K562 (cell line): ENCODE measurements at regions not wholly inside any gene's neighbourhood (a gene's known extent, or its start where the extent isn't known, plus 50 kb on each side); places are given as distances from the start of the nearest gene placed in this dataset.

Experiments used
- ATAC-seq: fragments of 200-7000 bp; cut with Tn5 transposase; 3 replicates; pipeline ENCODE4 v1.9.1; 2020; ENCODE audit warnings: moderate library complexity
- BruUV-seq: library from RNA; stranded (reverse); fragments of 400-500 nt; replicated peaks from 2 replicates; lab custom pipeline; 2021; lab: Mats Ljungman, UMichigan
- CTCF ChIA-PET: fragments of 300-600 bp; formaldehyde crosslinking; extraction: SDS; loops from one replicate; lab custom pipeline; 2021; ENCODE audit warnings: low intra/inter-chr PET ratio; lab: Yijun Ruan, JAX
- POLR2A ChIA-PET: fragments of 300-600, 350-650 bp; sonication (Branson Sonifier 250); formaldehyde crosslinking; extraction: SDS; loops from one replicate; lab custom pipeline; 2021; ENCODE audit warnings: antibody characterized with exemption, inconsistent platforms; lab: Yijun Ruan, JAX
- DNase-seq, 4 experiments: peaks; one replicate each; pipeline versions ENCODE4 v3.0.0 to v3.0.0-alpha.2; 2011 to 2018; ENCODE audit warnings: low spot score in 3 of 4, mixed read lengths in 3 of 4; ENCODE audit errors: extremely low read depth in 1 of 4
- FAIRE-seq: peaks from 2 replicates; lab custom pipeline; 2011; peaks lifted over from hg19 to GRCh38; lab: Jason Lieb, UNC
- H2AFZ ChIP-seq: 2 replicates; pipeline ENCODE4 v1.6.0; 2011; ENCODE audit warnings: low read depth, low read length, control low read depth, inconsistent platforms
- H3K27ac ChIP-seq: fragments of 200-600 bp; 3 replicates; pipeline ENCODE4 v1.8.0; 2011; ENCODE audit warnings: low read depth, mild to moderate bottlenecking, control low read depth, inconsistent platforms, low read length, moderate library complexity, mixed read lengths; ENCODE audit errors: extremely low read depth
- H3K27me3 ChIP-seq, 2 experiments: fragments of 300-600 bp in 1 of 2; 2 replicates in 1 of 2; 3 replicates in 1 of 2; pipeline versions ENCODE4 v1.6.0 to v1.8.0; 2011; ENCODE audit warnings: inconsistent platforms in 2 of 2, low read length in 2 of 2, mild to moderate bottlenecking in 1 of 2, mixed read lengths in 1 of 2, moderate library complexity in 1 of 2; ENCODE audit not compliant: control insufficient read depth in 2 of 2, insufficient read depth in 2 of 2
- H3K36me3 ChIP-seq: fragments of 300-600 bp; 3 replicates; pipeline ENCODE4 v1.8.0; 2011; ENCODE audit warnings: mild to moderate bottlenecking, low read length, inconsistent platforms; ENCODE audit not compliant: control insufficient read depth, insufficient read depth
- H3K4me1 ChIP-seq, 2 experiments: fragments of 200-600 bp in 1 of 2; replicated peaks in 1 of 2; 2 replicates in 1 of 2; 3 replicates in 1 of 2; pipeline versions ENCODE4 v1.5.1 to v1.8.0; 2011; ENCODE audit warnings: inconsistent platforms in 2 of 2, low read length in 2 of 2, mild to moderate bottlenecking in 1 of 2, mixed read lengths in 1 of 2, moderate library complexity in 1 of 2; ENCODE audit not compliant: control insufficient read depth in 2 of 2, insufficient read depth in 2 of 2
- H3K4me2 ChIP-seq: 2 replicates; pipeline ENCODE4 v1.6.1; 2011; ENCODE audit warnings: low read length, control low read depth, inconsistent platforms, mixed read lengths; ENCODE audit not compliant: insufficient read depth
- H3K4me3 ChIP-seq: fragments of 200-600 bp; sonication (generic), shearing (Covaris generic); 2 replicates; pipeline ENCODE4 v1.5.1; 2016; ENCODE audit warnings: control low read depth, inconsistent platforms
- H3K79me2 ChIP-seq: fragments of 200-600 bp; 3 replicates; pipeline ENCODE4 v1.8.0; 2011; ENCODE audit warnings: low read length, inconsistent platforms; ENCODE audit not compliant: control insufficient read depth, insufficient read depth
- H3K9ac ChIP-seq, 2 experiments: 2 replicates each; pipeline versions ENCODE4 v1.6.0 to v1.6.1; 2011; ENCODE audit warnings: low read depth in 2 of 2, low read length in 2 of 2, control low read depth in 1 of 2, inconsistent platforms in 1 of 2, mild to moderate bottlenecking in 1 of 2, mixed read lengths in 1 of 2; ENCODE audit not compliant: insufficient read depth in 1 of 2
- H3K9me1 ChIP-seq: one replicate; pipeline ENCODE4 v1.6.0; 2011; ENCODE audit warnings: inconsistent platforms, mild to moderate bottlenecking, low read length, moderate library complexity; ENCODE audit not compliant: control insufficient read depth, insufficient read depth
- H3K9me3 ChIP-seq: replicated peaks from 2 replicates; pipeline ENCODE4 v1.5.1; 2011; ENCODE audit warnings: low read depth, low read length, inconsistent platforms; ENCODE audit not compliant: control insufficient read depth, insufficient read depth
- H4K20me1 ChIP-seq: replicated peaks from 2 replicates; pipeline ENCODE4 v1.6.1; 2011; ENCODE audit warnings: low read length, inconsistent platforms, mixed read lengths; ENCODE audit not compliant: control insufficient read depth, insufficient read depth
- CTCF ChIP-seq, 3 experiments: IDR thresholded peaks in 2 of 3; conservative IDR thresholded peaks in 1 of 3; 2 replicates each; pipeline ENCODE4 v1.5.1; 2011 to 2012; ENCODE audit warnings: low read length in 3 of 3, mild to moderate bottlenecking in 3 of 3, control low read depth in 2 of 3, improper control_type of control experiment in 1 of 3, inconsistent platforms in 1 of 3, low read depth in 1 of 3, mixed read lengths in 1 of 3, moderate library complexity in 1 of 3; ENCODE audit not compliant: insufficient read depth in 2 of 3
- FOXJ3 ChIP-seq: sonication (generic); formaldehyde crosslinking; IDR thresholded peaks from 2 replicates; pipeline ENCODE4 v1.4.0; 2020; ENCODE audit warnings: mild to moderate bottlenecking, missing genetic modification reagents
- GATA2 ChIP-seq: sonication (generic); formaldehyde crosslinking; IDR thresholded peaks from 2 replicates; pipeline ENCODE4 v1.4.0; 2020; ENCODE audit warnings: mild to moderate bottlenecking, missing genetic modification reagents
- HMG20B ChIP-seq: fragments of 250-450 bp; sonication (Bioruptor Pico); IDR thresholded peaks from 2 replicates; pipeline ENCODE4 v1.5.0; 2021; ENCODE audit warnings: mild to moderate bottlenecking
- HMGN3 ChIP-seq: IDR thresholded peaks from 2 replicates; pipeline ENCODE4 v1.6.1; 2011; ENCODE audit warnings: borderline replicate concordance, low read depth, mild to moderate bottlenecking, mixed read lengths, low read length; ENCODE audit not compliant: insufficient read length; ENCODE audit errors: extremely low read depth
- MYNN ChIP-seq, 2 experiments: sonication (generic); formaldehyde crosslinking in 1 of 2; IDR thresholded peaks; 2 replicates each; pipeline versions ENCODE4 v1.5.0 to v1.6.1; 2016 to 2020; ENCODE audit warnings: antibody characterized with exemption in 1 of 2, missing genetic modification reagents in 1 of 2
- RB1 ChIP-seq: fragments of 450-650 bp; IDR thresholded peaks from 2 replicates; pipeline ENCODE4 v1.6.1; 2017; ENCODE audit warnings: low read depth, mild to moderate bottlenecking
- TAF1 ChIP-seq: IDR thresholded peaks from 2 replicates; pipeline ENCODE4 v1.6.1; 2011; ENCODE audit warnings: mild to moderate bottlenecking, low read length, moderate library complexity; ENCODE audit not compliant: insufficient read depth, control insufficient read depth, severe bottlenecking; ENCODE audit errors: extremely low read depth
- TEAD2 ChIP-seq: fragments of 450-650 bp; IDR thresholded peaks from 2 replicates; pipeline ENCODE4 v1.6.1; 2016; ENCODE audit warnings: missing genetic modification characterization, control low read depth, missing compliant biosample characterization
- ZNF408 ChIP-seq: fragments of 250-450 bp; sonication (Bioruptor Pico); IDR thresholded peaks from 2 replicates; pipeline ENCODE4 v1.4.0; 2020; ENCODE audit warnings: low read depth, mild to moderate bottlenecking, moderate library complexity
- ZNF780A ChIP-seq: fragments of 250-450 bp; sonication (Bioruptor Pico); IDR thresholded peaks from 2 replicates; pipeline ENCODE4 v1.5.0; 2021; ENCODE audit warnings: mild to moderate bottlenecking
- WGBS: fragments of 100-300 bp; shearing (Covaris generic); methylation state at CpG from one replicate; pipeline ENCODE4 v1.1.6; 2016; ENCODE audit warnings: low coverage, mixed read lengths; ENCODE audit not compliant: insufficient coverage; ENCODE audit errors: missing lambda C conversion rate; 5-methylcytosine and 5-hydroxymethylcytosine counted together
- in situ Hi-C: fragments of 300-500 bp; cut with MboI; formaldehyde crosslinking; loops from 4 replicates; pipeline ENCODE4 v1.15.0; 2018; ENCODE audit warnings: inconsistent platforms, mixed read lengths
- intact Hi-C: fragments of 100-400 bp; cut with micrococcal nuclease; formaldehyde crosslinking; loops from 2 replicates; pipeline ENCODE4 v1.14.2; 2022

- no peak overlapping the region for H3K9ac ChIP-seq
- ChIA-PET POLR2A (no interaction called here), CTCF (no interaction called here)
- no peaks in the 10 kb centered on the region for H3K9me3 ChIP-seq
- WGBS: 0% methylated on average over 1 of the region's 1 CpG
- H3K79me2 ChIP-seq: no peaks in the 10 kb centered on the region
- intact Hi-C loops: no loop called here
- in situ Hi-C loops: no loop called here
- FAIRE-seq (no peak), ATAC-seq (no peak), DNase-seq (no peak)
- no TSS peak for BruUV-seq
- no peaks in the 10 kb centered on the region for H3K27me3 ChIP-seq
- TF ChIP-seq ZNF408 (CRISPR knock-in tag) (no peak), TAF1 (no peak), MYNN (IDR thresholded peaks at IDR 0.05) (no peak), MYNN (CRISPR knock-in tag; IDR thresholded peaks at IDR 0.05) (no peak), HMGN3 (no peak), RB1 (no peak), CTCF (IDR thresholded peaks at IDR 0.05 in 2 of 3, conservative IDR thresholded peaks at IDR 0.05 in 1 of 3; ENCODE audit: insufficient read depth in 2 of 3, low read depth in 1 of 3, low read length in 3 of 3) (no peak), HMG20B (CRISPR knock-in tag) (no peak), GATA2 (no peak), TEAD2 (no peak), ZNF780A (no peak), FOXJ3 (CRISPR knock-in tag) (no peak)
- H3K4me1 ChIP-seq: no peaks in the 10 kb centered on the region
- H3K4me2 ChIP-seq: no peak overlapping the region
- H3K36me3 ChIP-seq: no peaks in the 10 kb centered on the region
- no peaks in the 10 kb centered on the region for H3K9me1 ChIP-seq
- no peak overlapping the region for H3K27ac ChIP-seq
- no peaks in the 10 kb centered on the region for H4K20me1 ChIP-seq
- H2AFZ ChIP-seq: no peak overlapping the region
- H3K4me3 ChIP-seq: no peak overlapping the region
These were observed 1179.7 kb downstream of the GATA3 start for GRCh38 chr10:9234191-9234590.
